Hematopoietic multipotent progenitor cell treated with erythropoietin and hydrocortisone succinate and interleukin-3 and kit ligand, for 4 days (in vitro differentiated cells): ENCODE measurements at regions not wholly inside any gene's neighbourhood (a gene's known extent, or its start where the extent isn't known, plus 50 kb on each side); places are given as distances from the start of the nearest gene placed in this dataset.

ENCODE experiments used
- DNase-seq: peaks from one replicate; pipeline ENCODE4 v3.0.0-alpha.2; 2015

GRCh38 chr1:187313115-187313514 lies 484.4 kb downstream of the PLA2G4A start:
- no peak for DNase-seq

GRCh38 chr1:187326557-187326956 lies 497.8 kb downstream of the PLA2G4A start:
- DNase-seq = no peak

GRCh38 chr1:187336441-187337168 lies 507.9 kb downstream of the PLA2G4A start:
- no peak for DNase-seq

GRCh38 chr1:187338762-187339412 lies 510.1 kb downstream of the PLA2G4A start:
- no peak for DNase-seq

- no peak for DNase-seq
These were observed 513.7 kb downstream of the PLA2G4A start for GRCh38 chr1:187342495-187342894.

- no peak for DNase-seq
These were observed 545.3 kb downstream of the PLA2G4A start for GRCh38 chr1:187374082-187374481.

- DNase-seq = no peak
These were observed 546.0 kb downstream of the PLA2G4A start for GRCh38 chr1:187374742-187375141.

- DNase-seq = peak; percentile 10
These were observed 554.6 kb downstream of the PLA2G4A start for GRCh38 chr1:187383366-187383765.

GRCh38 chr1:187384504-187384903 lies 555.8 kb downstream of the PLA2G4A start:
- DNase-seq = no peak

- no peak for DNase-seq
These were observed 561.6 kb downstream of the PLA2G4A start for GRCh38 chr1:187390215-187390818.

GRCh38 chr1:187396226-187396625 lies 567.5 kb downstream of the PLA2G4A start:
- no peak for DNase-seq

GRCh38 chr1:187396929-187397796 lies 568.4 kb downstream of the PLA2G4A start:
- DNase-seq = no peak

- DNase-seq = peak; percentile 4
These were observed 579.7 kb downstream of the PLA2G4A start for GRCh38 chr1:187408212-187409004.

- peak; percentile 4 for DNase-seq
These were observed 580.6 kb downstream of the PLA2G4A start for GRCh38 chr1:187409341-187409740.

- DNase-seq = no peak
These were observed 582.4 kb downstream of the PLA2G4A start for GRCh38 chr1:187411118-187411517.

- no peak for DNase-seq
These were observed 584.8 kb downstream of the PLA2G4A start for GRCh38 chr1:187413405-187414169.

- DNase-seq = no peak
These were observed 586.3 kb downstream of the PLA2G4A start for GRCh38 chr1:187415065-187415464.

- no peak for DNase-seq
These were observed 588.8 kb downstream of the PLA2G4A start for GRCh38 chr1:187417520-187417919.

- DNase-seq = no peak
These were observed 604.8 kb downstream of the PLA2G4A start for GRCh38 chr1:187433598-187433997.

GRCh38 chr1:187442603-187443002 lies 613.9 kb downstream of the PLA2G4A start:
- no peak for DNase-seq

- no peak for DNase-seq
These were observed 615.2 kb downstream of the PLA2G4A start for GRCh38 chr1:187443939-187444338.

- no peak for DNase-seq
These were observed 616.3 kb downstream of the PLA2G4A start for GRCh38 chr1:187445066-187445465.
